Neural progenitor cell (in vitro differentiated cells): ENCODE measurements at regions not wholly inside any gene's neighbourhood (a gene's known extent, or its start where the extent isn't known, plus 50 kb on each side); places are given as distances from the start of the nearest gene placed in this dataset.

Experiments
- DNase-seq: peaks from one replicate; pipeline ENCODE4 v3.0.0-alpha.2; 2016; ENCODE audit warnings: low spot score
- H2AFZ ChIP-seq: fragments of 200-600 bp; sonication (generic); replicated peaks from 2 replicates; pipeline ENCODE4 v1.6.1; 2016; ENCODE audit warnings: antibody characterized with exemption
- H3F3A ChIP-seq: fragments of 200-600 bp; sonication (generic); 2 replicates; pipeline ENCODE4 v1.6.1; 2016; ENCODE audit warnings: antibody characterized with exemption, low read depth
- H3K27ac ChIP-seq: fragments of 200-600 bp; sonication (generic); 2 replicates; pipeline ENCODE4 v1.5.1; 2016; ENCODE audit warnings: mild to moderate bottlenecking
- H3K27me3 ChIP-seq: fragments of 200-600 bp; sonication (generic); 2 replicates; pipeline ENCODE4 v1.6.1; 2016; ENCODE audit warnings: mild to moderate bottlenecking, moderate library complexity
- H3K36me3 ChIP-seq: fragments of 200-600 bp; sonication (generic); 2 replicates; pipeline ENCODE4 v1.5.1; 2016
- H3K4me1 ChIP-seq: fragments of 200-600 bp; sonication (generic); 2 replicates; pipeline ENCODE4 v1.6.1; 2016; ENCODE audit warnings: mixed run types
- H3K4me2 ChIP-seq: fragments of 200-600 bp; sonication (generic); 2 replicates; pipeline ENCODE4 v1.6.1; 2016
- H3K4me3 ChIP-seq: fragments of 200-600 bp; sonication (generic); 2 replicates; pipeline ENCODE4 v1.5.1; 2016
- H3K79me2 ChIP-seq: fragments of 200-600 bp; sonication (generic); 2 replicates; pipeline ENCODE4 v1.6.1; 2016; ENCODE audit warnings: low read depth
- H3K9ac ChIP-seq: fragments of 200-600 bp; sonication (generic); 2 replicates; pipeline ENCODE4 v1.6.1; 2016
- H3K9me3 ChIP-seq: fragments of 200-600 bp; sonication (generic); 2 replicates; pipeline ENCODE4 v1.5.1; 2016; ENCODE audit warnings: low read depth
- H4K20me1 ChIP-seq: fragments of 200-600 bp; sonication (generic); 2 replicates; pipeline ENCODE4 v1.6.1; 2016; ENCODE audit warnings: low read depth
- H3K27ac Mint-ChIP-seq: 3 replicates; pipeline ENCODE4 v1.8.0; 2021; ENCODE audit warnings: mixed read lengths
- H3K27me3 Mint-ChIP-seq: 2 replicates; pipeline ENCODE4 v1.8.0; 2022; ENCODE audit warnings: low read depth, mild to moderate bottlenecking, inconsistent platforms, moderate library complexity, mixed read lengths; ENCODE audit not compliant: insufficient read depth
- H3K36me3 Mint-ChIP-seq: 3 replicates; pipeline ENCODE4 v1.8.0; 2021; ENCODE audit warnings: mixed read lengths
- H3K4me1 Mint-ChIP-seq: 3 replicates; pipeline ENCODE4 v1.8.0; 2021; ENCODE audit warnings: mixed read lengths
- H3K4me3 Mint-ChIP-seq: 3 replicates; pipeline ENCODE4 v1.8.0; 2021; ENCODE audit warnings: mild to moderate bottlenecking, moderate library complexity, mixed read lengths
- H3K9me3 Mint-ChIP-seq: 3 replicates; pipeline ENCODE4 v1.8.0; 2020; ENCODE audit warnings: mixed read lengths
- CTCF ChIP-seq: fragments of 200-600 bp; sonication (generic); IDR thresholded peaks from 2 replicates; pipeline ENCODE4 v1.5.1; 2017; ENCODE audit warnings: antibody characterized with exemption, mild to moderate bottlenecking
- EZH2 ChIP-seq: fragments of 200-600 bp; sonication (generic); IDR thresholded peaks from 2 replicates; pipeline ENCODE4 v1.6.1; 2017; ENCODE audit warnings: antibody characterized with exemption, mild to moderate bottlenecking, moderate library complexity
- EZH2phosphoT487 ChIP-seq: fragments of 200-600 bp; sonication (generic); IDR thresholded peaks from 2 replicates; pipeline ENCODE4 v1.6.1; 2017; ENCODE audit warnings: antibody characterized with exemption

DNA sequence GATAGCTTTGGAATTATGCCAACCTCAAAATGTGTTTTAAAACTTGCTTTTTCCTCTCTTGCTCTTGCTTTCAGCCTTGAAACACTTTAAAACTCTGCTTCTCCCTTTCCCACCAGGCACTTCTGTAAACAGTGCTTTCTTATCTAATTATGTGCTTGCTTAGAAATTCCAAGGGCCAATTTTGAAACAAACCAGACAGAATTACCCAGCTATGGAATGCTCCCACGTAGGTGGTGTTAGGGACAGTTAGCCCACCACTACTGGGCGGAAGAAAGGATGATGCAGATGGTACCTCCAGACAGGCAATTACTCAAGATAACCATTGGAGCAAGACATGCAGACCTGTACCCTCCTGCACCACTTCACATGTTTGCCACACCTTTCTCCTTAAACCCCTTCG, 523.0 kb upstream of the PTPRD start:
- Mint-ChIP-seq H3K27ac (no peak overlapping the region), H3K36me3 (no peaks in the 10 kb centered on the region), H3K9me3 (no peaks in the 10 kb centered on the region), H3K4me3 (no peak overlapping the region), H3K4me1 (no peaks in the 10 kb centered on the region), H3K27me3 (no peaks in the 10 kb centered on the region)
- H3K27me3 ChIP-seq, result no peaks in the 10 kb centered on the region
- no peaks in the 10 kb centered on the region for H3K4me1 ChIP-seq
- no peak overlapping the region for H3K4me2 ChIP-seq
- TF ChIP-seq EZH2phosphoT487 (no peak), EZH2 (no peak), CTCF (no peak)
- H3K9me3 ChIP-seq, result no peaks in the 10 kb centered on the region
- no peaks in the 10 kb centered on the region for H3K36me3 ChIP-seq
- no peaks in the 10 kb centered on the region for H3K79me2 ChIP-seq
- no peak overlapping the region for H2AFZ ChIP-seq
- no peaks in the 10 kb centered on the region for H4K20me1 ChIP-seq
- no peak for DNase-seq
- no peak overlapping the region for H3K9ac ChIP-seq
- no peak overlapping the region for H3K27ac ChIP-seq
- no peak overlapping the region for H3K4me3 ChIP-seq
- H3F3A ChIP-seq, result no peaks in the 10 kb centered on the region

DNA sequence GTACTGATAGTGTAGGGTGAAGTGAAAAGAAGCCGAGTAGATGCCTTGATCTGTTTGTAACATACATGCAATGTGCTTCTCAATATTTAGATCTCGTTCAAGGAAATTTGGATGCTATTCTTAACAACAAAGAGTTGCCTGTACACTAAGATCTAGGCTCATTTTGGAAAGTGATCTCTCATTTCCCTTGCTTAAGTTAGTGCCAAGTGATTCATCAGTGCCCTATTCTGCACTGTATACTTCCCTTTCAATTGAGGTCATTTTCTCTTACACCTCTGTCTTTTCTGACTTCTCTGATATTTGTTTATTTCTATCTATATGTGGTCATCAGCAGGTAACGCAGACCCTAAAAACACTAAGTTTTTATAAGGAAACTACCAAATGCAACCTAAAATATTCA, 528.6 kb upstream of the PTPRD start:
- Mint-ChIP-seq H3K4me3 (no peak overlapping the region), H3K27ac (no peak overlapping the region), H3K9me3 (no peaks in the 10 kb centered on the region), H3K36me3 (no peaks in the 10 kb centered on the region), H3K27me3 (no peaks in the 10 kb centered on the region), H3K4me1 (no peaks in the 10 kb centered on the region)
- Histone ChIP-seq H3K9ac (no peak overlapping the region), H3K4me1 (no peaks in the 10 kb centered on the region), H3F3A (no peaks in the 10 kb centered on the region), H3K27ac (no peak overlapping the region), H3K4me2 (no peak overlapping the region), H2AFZ (no peak overlapping the region), H3K27me3 (no peaks in the 10 kb centered on the region), H3K36me3 (no peaks in the 10 kb centered on the region), H3K9me3 (no peaks in the 10 kb centered on the region), H3K4me3 (no peak overlapping the region), H3K79me2 (no peaks in the 10 kb centered on the region), H4K20me1 (no peaks in the 10 kb centered on the region)
- TF ChIP-seq EZH2 (no peak), EZH2phosphoT487 (no peak)
- DNase-seq, result no peak

GRCh38 chr9:11142965-11143738, 530.4 kb upstream of the PTPRD start:
- Histone ChIP-seq H3K27ac (no peak overlapping the region), H3K4me2 (no peak overlapping the region), H3K36me3 (no peaks in the 10 kb centered on the region), H4K20me1 (no peaks in the 10 kb centered on the region), H2AFZ (no peak overlapping the region), H3K79me2 (no peaks in the 10 kb centered on the region), H3K4me1 (no peaks in the 10 kb centered on the region), H3F3A (no peaks in the 10 kb centered on the region), H3K27me3 (no peaks in the 10 kb centered on the region), H3K9me3 (no peaks in the 10 kb centered on the region), H3K4me3 (no peak overlapping the region), H3K9ac (no peak overlapping the region)
- Mint-ChIP-seq H3K4me3 (no peak overlapping the region), H3K36me3 (no peaks in the 10 kb centered on the region), H3K9me3 (no peaks in the 10 kb centered on the region), H3K27ac (no peak overlapping the region), H3K27me3 (no peaks in the 10 kb centered on the region), H3K4me1 (no peaks in the 10 kb centered on the region)
- TF ChIP-seq CTCF, result no peak
- no peak for TF ChIP-seq EZH2phosphoT487
- TF ChIP-seq EZH2, result no peak
- DNase-seq, result no peak

GRCh38 chr9:11144746-11145145, 531.9 kb upstream of the PTPRD start:
- Histone ChIP-seq H3K27ac (no peak overlapping the region), H3K27me3 (no peaks in the 10 kb centered on the region), H3K4me1 (no peaks in the 10 kb centered on the region), H3K4me3 (no peak overlapping the region), H3K79me2 (no peaks in the 10 kb centered on the region), H2AFZ (no peak overlapping the region), H3F3A (no peaks in the 10 kb centered on the region), H3K9ac (no peak overlapping the region), H4K20me1 (no peaks in the 10 kb centered on the region), H3K36me3 (no peaks in the 10 kb centered on the region), H3K4me2 (no peak overlapping the region), H3K9me3 (no peaks in the 10 kb centered on the region)
- H3K9me3 Mint-ChIP-seq, result no peaks in the 10 kb centered on the region
- no peak overlapping the region for H3K4me3 Mint-ChIP-seq
- TF ChIP-seq EZH2, result no peak
- TF ChIP-seq CTCF, result no peak
- no peak for TF ChIP-seq EZH2phosphoT487
- H3K27ac Mint-ChIP-seq, result no peak overlapping the region
- no peak for DNase-seq
- no peaks in the 10 kb centered on the region for H3K36me3 Mint-ChIP-seq
- no peaks in the 10 kb centered on the region for H3K4me1 Mint-ChIP-seq
- no peaks in the 10 kb centered on the region for H3K27me3 Mint-ChIP-seq
